Esophagus squamous epithelium (tissue), 4 donors: ENCODE measurements at regions not wholly inside any gene's neighbourhood (a gene's known extent, or its start where the extent isn't known, plus 50 kb on each side); places are given as distances from the start of the nearest gene placed in this dataset.

Source experiments
- POLR2A ChIP-seq, 4 donors: fragments of 450-650 bp; IDR thresholded peaks; one replicate each; pipeline ENCODE4 v1.6.1; 2017; ENCODE audit warnings: antibody characterized with exemption in 4 of 4, mild to moderate bottlenecking in 4 of 4, moderate library complexity in 3 of 4
- TF ChIP-seq, protein P1 (sequence below), 6 experiments: fragments of 450-650 bp in 4 of 6; fragments of 200-600 bp in 2 of 6; sonication (generic) in 2 of 6; IDR thresholded peaks; one replicate each; pipeline ENCODE4 v1.5.1; 2016 to 2019; ENCODE audit warnings: antibody characterized with exemption in 6 of 6, mild to moderate bottlenecking in 4 of 6, moderate library complexity in 4 of 6

DNA sequence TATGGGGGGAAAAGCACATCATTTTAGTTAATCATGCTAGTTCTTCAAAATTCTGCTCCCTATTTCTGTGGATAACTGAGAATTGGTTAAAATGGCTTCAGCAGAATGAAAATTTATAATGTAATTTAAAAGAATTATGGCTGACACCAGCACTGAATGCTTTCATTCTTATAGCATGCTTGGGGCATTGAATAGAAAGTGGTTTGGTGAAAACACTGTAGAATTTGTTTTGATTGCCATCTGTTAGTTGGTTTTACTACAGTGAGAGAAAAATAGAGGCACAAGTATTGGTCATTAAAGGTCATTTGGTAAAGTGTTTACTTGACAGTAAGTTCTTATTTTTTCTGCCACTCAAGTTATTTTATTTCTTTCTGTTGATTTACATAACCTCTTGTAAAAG is 70.8 kb downstream of the PRORP start:
- TF ChIP-seq, protein P1, sequence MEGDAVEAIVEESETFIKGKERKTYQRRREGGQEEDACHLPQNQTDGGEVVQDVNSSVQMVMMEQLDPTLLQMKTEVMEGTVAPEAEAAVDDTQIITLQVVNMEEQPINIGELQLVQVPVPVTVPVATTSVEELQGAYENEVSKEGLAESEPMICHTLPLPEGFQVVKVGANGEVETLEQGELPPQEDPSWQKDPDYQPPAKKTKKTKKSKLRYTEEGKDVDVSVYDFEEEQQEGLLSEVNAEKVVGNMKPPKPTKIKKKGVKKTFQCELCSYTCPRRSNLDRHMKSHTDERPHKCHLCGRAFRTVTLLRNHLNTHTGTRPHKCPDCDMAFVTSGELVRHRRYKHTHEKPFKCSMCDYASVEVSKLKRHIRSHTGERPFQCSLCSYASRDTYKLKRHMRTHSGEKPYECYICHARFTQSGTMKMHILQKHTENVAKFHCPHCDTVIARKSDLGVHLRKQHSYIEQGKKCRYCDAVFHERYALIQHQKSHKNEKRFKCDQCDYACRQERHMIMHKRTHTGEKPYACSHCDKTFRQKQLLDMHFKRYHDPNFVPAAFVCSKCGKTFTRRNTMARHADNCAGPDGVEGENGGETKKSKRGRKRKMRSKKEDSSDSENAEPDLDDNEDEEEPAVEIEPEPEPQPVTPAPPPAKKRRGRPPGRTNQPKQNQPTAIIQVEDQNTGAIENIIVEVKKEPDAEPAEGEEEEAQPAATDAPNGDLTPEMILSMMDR (IDR thresholded peaks at IDR 0.05): no peak
- TF ChIP-seq POLR2A (IDR thresholded peaks at IDR 0.05): no peak
